Smooth muscle cell (in vitro differentiated cells): ENCODE measurements at regions not wholly inside any gene's neighbourhood (a gene's known extent, or its start where the extent isn't known, plus 50 kb on each side); places are given as distances from the start of the nearest gene placed in this dataset.
"Not testable (repeated sequence)": the region's sequence is repeated elsewhere in the genome, so short reads cannot be mapped to it uniquely, and the experiment has no call there.

ENCODE experiments used
- DNase-seq: peaks from one replicate; lab custom pipeline; 2025; ENCODE audit not compliant: unreplicated experiment; lab: John Stamatoyannopoulos, UW
- H2AFZ ChIP-seq: fragments of 200-600 bp; sonication (generic); 2 replicates; pipeline ENCODE4 v1.6.0; 2016; ENCODE audit warnings: antibody characterized with exemption, low read depth, mild to moderate bottlenecking
- H3F3A ChIP-seq: fragments of 200-600 bp; sonication (generic); 2 replicates; pipeline ENCODE4 v1.6.0; 2017; ENCODE audit warnings: antibody characterized with exemption, low read depth
- H3K27ac ChIP-seq: fragments of 200-600 bp; sonication (generic); 2 replicates; pipeline ENCODE4 v1.5.1; 2016; ENCODE audit warnings: low read depth, mild to moderate bottlenecking
- H3K27me3 ChIP-seq: fragments of 200-600 bp; sonication (generic); 2 replicates; pipeline ENCODE4 v1.6.1; 2016; ENCODE audit warnings: low read depth, mild to moderate bottlenecking
- H3K36me3 ChIP-seq: fragments of 200-600 bp; sonication (generic); 2 replicates; pipeline ENCODE4 v1.5.1; 2016; ENCODE audit warnings: low read depth
- H3K4me1 ChIP-seq: fragments of 200-600 bp; sonication (generic); 2 replicates; pipeline ENCODE4 v1.5.1; 2016; ENCODE audit warnings: low read depth
- H3K4me2 ChIP-seq: fragments of 200-600 bp; sonication (generic); 2 replicates; pipeline ENCODE4 v1.6.0; 2016; ENCODE audit warnings: mild to moderate bottlenecking
- H3K4me3 ChIP-seq: fragments of 200-600 bp; sonication (generic); 2 replicates; pipeline ENCODE4 v1.5.1; 2016; ENCODE audit warnings: mild to moderate bottlenecking
- H3K79me2 ChIP-seq: fragments of 200-600 bp; sonication (generic); 2 replicates; pipeline ENCODE4 v1.6.0; 2016; ENCODE audit warnings: low read depth, mild to moderate bottlenecking
- H3K9ac ChIP-seq: fragments of 200-600 bp; sonication (generic); 2 replicates; pipeline ENCODE4 v1.6.0; 2016; ENCODE audit warnings: low read depth
- H3K9me3 ChIP-seq: fragments of 200-600 bp; sonication (generic); replicated peaks from 2 replicates; pipeline ENCODE4 v1.5.1; 2016; ENCODE audit warnings: low read depth
- H4K20me1 ChIP-seq: fragments of 200-600 bp; sonication (generic); 2 replicates; pipeline ENCODE4 v1.6.0; 2016; ENCODE audit warnings: low read depth
- WGBS: methylation state at CpG from one replicate; pipeline ENCODE4 v1.1.7; 2016; ENCODE audit warnings: low lambda C conversion rate; 5-methylcytosine and 5-hydroxymethylcytosine counted together
- TF ChIP-seq, protein P1 (sequence below): fragments of 200-600 bp; sonication (generic); IDR thresholded peaks from 2 replicates; pipeline ENCODE4 v1.5.1; 2017; ENCODE audit warnings: borderline replicate concordance, mild to moderate bottlenecking, antibody characterized with exemption; ENCODE audit not compliant: insufficient read depth, poor library complexity, severe bottlenecking

DNA sequence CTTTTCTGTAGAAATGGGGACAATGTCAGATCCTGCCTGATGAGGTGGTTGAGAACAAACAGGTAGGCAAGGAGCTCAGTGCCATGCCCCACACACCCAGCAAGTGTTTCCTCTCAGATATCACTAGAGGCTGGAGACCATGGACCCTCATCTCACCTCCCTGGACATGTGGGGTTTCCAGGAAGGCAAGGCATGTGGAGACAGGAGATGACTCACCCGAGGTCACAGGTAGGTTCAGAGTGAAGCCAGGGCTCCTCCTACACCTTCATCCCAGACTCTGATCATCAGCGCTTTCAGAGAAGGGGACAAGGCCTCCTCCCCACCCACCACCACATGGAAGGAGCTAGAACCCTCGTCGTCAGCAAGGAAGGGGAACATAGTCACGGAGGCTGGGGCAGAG, 69.2 kb downstream of the MATN1 start:
- no peak overlapping the region for H3K27ac ChIP-seq
- H3K9ac ChIP-seq: no peak overlapping the region
- TF ChIP-seq, protein P1, sequence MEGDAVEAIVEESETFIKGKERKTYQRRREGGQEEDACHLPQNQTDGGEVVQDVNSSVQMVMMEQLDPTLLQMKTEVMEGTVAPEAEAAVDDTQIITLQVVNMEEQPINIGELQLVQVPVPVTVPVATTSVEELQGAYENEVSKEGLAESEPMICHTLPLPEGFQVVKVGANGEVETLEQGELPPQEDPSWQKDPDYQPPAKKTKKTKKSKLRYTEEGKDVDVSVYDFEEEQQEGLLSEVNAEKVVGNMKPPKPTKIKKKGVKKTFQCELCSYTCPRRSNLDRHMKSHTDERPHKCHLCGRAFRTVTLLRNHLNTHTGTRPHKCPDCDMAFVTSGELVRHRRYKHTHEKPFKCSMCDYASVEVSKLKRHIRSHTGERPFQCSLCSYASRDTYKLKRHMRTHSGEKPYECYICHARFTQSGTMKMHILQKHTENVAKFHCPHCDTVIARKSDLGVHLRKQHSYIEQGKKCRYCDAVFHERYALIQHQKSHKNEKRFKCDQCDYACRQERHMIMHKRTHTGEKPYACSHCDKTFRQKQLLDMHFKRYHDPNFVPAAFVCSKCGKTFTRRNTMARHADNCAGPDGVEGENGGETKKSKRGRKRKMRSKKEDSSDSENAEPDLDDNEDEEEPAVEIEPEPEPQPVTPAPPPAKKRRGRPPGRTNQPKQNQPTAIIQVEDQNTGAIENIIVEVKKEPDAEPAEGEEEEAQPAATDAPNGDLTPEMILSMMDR: no peak
- H3K4me3 ChIP-seq: no peak overlapping the region
- H3K4me1 ChIP-seq: peaks cover 9% of the 10 kb centered on the region
- peaks cover 25% of the 10 kb centered on the region for H3K27me3 ChIP-seq
- 86% methylated on average over 5 of the region's 5 CpGs for WGBS
- no peaks in the 10 kb centered on the region for H3F3A ChIP-seq
- no peaks in the 10 kb centered on the region for H3K79me2 ChIP-seq
- H4K20me1 ChIP-seq: no peaks in the 10 kb centered on the region
- no peak overlapping the region for H2AFZ ChIP-seq
- H3K4me2 ChIP-seq: no peak overlapping the region
- no peaks in the 10 kb centered on the region for H3K9me3 ChIP-seq
- H3K36me3 ChIP-seq: no peaks in the 10 kb centered on the region
- no peak for DNase-seq

DNA sequence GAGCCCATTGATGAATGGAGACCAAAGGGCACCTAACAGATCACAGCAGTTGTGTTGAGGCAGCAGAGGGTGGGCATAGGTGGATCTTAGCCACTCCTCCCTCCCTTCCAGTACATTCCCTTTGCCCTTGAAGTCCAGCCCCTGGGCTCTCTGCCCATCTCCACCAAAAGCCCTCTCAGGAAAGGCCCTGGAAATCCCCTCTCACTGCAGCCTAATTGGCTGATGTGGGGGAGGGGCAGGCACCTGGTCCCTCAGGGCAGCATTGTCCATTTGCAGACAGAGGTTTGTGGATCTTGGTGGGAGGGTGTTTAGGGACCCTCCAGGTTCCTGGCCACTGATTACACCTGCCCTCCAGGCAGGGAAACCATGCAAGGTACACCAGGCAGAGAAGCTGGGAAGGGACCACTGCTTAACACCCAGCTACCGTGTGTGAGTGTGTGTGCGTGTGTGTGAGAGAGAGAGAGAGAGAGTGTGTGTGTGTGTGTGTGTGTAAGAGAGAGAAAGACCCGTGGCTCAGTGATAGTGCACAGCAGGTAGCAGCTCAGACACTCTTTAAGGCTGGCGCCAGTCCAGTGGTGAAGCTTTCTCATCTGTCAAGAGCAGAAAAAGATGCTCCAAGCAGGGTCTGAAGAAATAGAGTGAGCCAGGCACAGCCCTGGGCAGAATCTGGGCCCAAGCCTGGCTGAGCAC, 71.1 kb downstream of the MATN1 start:
- Histone ChIP-seq H3K9me3 (no peaks in the 10 kb centered on the region), H3K36me3 (no peaks in the 10 kb centered on the region), H3K27me3 (peaks cover 17% of the 10 kb centered on the region), H4K20me1 (no peaks in the 10 kb centered on the region), H2AFZ (no peak overlapping the region), H3K4me1 (peaks cover 9% of the 10 kb centered on the region), H3K79me2 (no peaks in the 10 kb centered on the region), H3K27ac (no peak overlapping the region), H3K4me2 (no peak overlapping the region), H3F3A (no peaks in the 10 kb centered on the region), H3K9ac (no peak overlapping the region), H3K4me3 (no peak overlapping the region)
- WGBS: 82% methylated on average over 4 of the region's 4 CpGs
- TF ChIP-seq, protein P1: no peak
- DNase-seq: no peak

DNA sequence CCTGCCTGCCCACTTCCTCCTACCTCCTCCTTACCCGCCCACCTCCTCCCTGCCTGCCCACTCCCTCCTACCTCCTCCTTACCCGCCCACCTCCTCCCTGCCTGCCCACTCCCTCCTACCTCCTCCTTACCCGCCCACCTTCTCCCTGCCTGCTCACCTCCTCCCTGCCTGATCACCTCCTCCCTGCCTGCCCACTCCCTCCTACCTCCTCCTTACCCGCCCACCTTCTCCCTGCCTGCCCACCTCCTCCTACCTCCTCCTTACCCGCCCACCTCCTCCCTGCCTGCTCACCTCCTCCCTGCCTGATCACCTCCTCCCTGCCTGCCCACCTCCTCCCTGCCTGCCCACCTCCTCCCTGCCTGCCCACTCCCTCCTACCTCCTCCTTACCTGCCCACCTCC, 72.0 kb downstream of the MATN1 start:
- H2AFZ ChIP-seq, H3K36me3 ChIP-seq, H3K79me2 ChIP-seq, H3K27ac ChIP-seq, H4K20me1 ChIP-seq, H3K4me3 ChIP-seq, H3K9ac ChIP-seq, DNase-seq, H3F3A ChIP-seq, H3K4me2 ChIP-seq, H3K9me3 ChIP-seq, H3K4me1 ChIP-seq: not testable (repeated sequence)
- H3K27me3 ChIP-seq: peaks cover 17% of the 10 kb centered on the region
- no CpG with 5 or more reads among the region's 5 CpGs for WGBS

DNA sequence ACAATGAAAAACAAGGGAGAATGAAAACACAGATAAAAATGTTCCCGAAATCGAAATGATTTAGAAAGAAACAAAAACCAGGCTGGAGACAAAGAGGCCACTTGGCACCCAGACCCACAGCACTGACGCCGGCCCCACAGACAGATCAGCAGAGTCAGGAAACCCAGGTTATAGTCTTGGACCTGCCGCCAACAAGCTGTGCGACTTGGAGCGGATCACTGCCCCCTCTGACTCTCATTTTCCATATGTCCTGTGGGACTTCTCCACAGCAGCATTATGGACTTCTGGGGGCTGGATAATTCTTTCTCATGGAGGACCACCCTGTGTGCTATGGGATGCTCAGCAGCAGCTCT, 72.4 kb downstream of the MATN1 start:
- Histone ChIP-seq H3K4me3 (no peak overlapping the region), H3K79me2 (no peaks in the 10 kb centered on the region), H3K9ac (no peak overlapping the region), H3F3A (no peaks in the 10 kb centered on the region), H4K20me1 (no peaks in the 10 kb centered on the region), H3K27me3 (peaks cover 17% of the 10 kb centered on the region), H3K36me3 (no peaks in the 10 kb centered on the region), H3K9me3 (no peaks in the 10 kb centered on the region), H3K27ac (no peak overlapping the region), H3K4me1 (peaks cover 9% of the 10 kb centered on the region), H2AFZ (no peak overlapping the region), H3K4me2 (no peak overlapping the region)
- 91% methylated on average over 7 of the region's 7 CpGs for WGBS
- DNase-seq: no peak
- TF ChIP-seq, protein P1: no peak
